ENCODE measurements at regions not wholly inside any gene's neighbourhood (a gene's known extent, or its start where the extent isn't known, plus 50 kb on each side); places are given as distances from the start of the nearest gene placed in this dataset.

DNA sequence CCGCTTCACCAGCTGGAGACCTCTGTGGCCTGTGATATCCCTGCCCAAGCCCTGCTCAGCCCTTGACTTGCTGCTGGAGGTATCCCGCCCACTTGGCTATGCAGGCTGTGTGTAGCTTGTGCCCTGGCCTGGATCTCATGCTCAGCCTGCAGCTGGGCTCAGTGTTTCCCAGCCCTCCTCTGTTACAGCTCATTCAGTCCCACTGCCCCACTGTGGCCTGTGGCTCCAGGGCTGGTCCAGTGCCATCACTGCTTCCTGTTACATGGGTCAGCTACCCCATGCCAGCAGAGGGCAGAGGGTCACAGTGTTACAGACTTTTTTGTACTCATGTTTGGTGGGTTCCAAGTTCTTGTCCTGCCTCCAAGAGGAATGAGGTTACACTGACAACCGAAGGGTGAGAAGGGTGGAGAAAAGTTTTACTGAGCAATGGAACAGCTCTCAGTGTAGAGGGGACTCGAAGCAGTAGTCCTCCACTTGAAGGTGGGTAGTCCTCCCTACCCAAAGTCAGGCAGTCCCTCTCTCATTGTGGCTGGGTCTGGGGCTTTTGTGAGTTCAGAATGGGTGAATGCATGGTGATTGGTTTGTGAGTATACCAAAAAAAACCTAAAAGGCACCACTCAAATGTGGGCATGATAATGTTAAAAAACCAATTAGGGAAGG, 100.4 kb downstream of the ANKRD7 start:
- ATAC-seq (no peak), DNase-seq (no peak)
- Histone ChIP-seq H3K27ac (no peak overlapping the region), H3K4me3 (no peak overlapping the region), H3K27me3 (peaks cover 0 to 5% (median 0%) of the 10 kb centered on the region in 9 donors), H3K9me3 (no peaks in the 10 kb centered on the region), H3K4me1 (no peaks in the 10 kb centered on the region), H3K36me3 (no peaks in the 10 kb centered on the region)
- TF ChIP-seq, protein P1, sequence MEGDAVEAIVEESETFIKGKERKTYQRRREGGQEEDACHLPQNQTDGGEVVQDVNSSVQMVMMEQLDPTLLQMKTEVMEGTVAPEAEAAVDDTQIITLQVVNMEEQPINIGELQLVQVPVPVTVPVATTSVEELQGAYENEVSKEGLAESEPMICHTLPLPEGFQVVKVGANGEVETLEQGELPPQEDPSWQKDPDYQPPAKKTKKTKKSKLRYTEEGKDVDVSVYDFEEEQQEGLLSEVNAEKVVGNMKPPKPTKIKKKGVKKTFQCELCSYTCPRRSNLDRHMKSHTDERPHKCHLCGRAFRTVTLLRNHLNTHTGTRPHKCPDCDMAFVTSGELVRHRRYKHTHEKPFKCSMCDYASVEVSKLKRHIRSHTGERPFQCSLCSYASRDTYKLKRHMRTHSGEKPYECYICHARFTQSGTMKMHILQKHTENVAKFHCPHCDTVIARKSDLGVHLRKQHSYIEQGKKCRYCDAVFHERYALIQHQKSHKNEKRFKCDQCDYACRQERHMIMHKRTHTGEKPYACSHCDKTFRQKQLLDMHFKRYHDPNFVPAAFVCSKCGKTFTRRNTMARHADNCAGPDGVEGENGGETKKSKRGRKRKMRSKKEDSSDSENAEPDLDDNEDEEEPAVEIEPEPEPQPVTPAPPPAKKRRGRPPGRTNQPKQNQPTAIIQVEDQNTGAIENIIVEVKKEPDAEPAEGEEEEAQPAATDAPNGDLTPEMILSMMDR (IDR thresholded peaks at IDR 0.05), result no peak
- TF ChIP-seq POLR2A (IDR thresholded peaks at IDR 0.05), result no peak
- whole genome bisulfite sequencing, 4 donors, result 76 to 93% (median 84%) methylated on average over 4 of the region's 4 CpGs
- intact Hi-C loops (cut with DNase I), result no loop called here

DNA sequence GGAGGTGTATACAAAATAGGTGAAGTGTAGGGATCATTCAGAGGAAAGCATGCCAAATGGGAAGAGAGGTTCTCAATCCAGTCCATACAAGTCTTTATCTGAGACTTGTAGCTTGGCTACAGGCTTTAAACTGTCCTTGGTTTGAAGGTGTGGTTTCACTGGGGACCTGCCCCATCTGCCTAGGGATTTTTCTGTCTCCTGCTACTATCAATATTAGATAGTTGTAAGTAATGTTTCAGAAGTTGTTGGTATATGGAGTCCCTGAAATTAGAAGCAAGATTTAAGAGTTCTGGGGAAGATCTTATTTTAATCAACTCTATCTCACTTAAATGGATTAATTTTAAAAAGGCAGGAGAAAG, 100.9 kb downstream of the ANKRD7 start:
- intact Hi-C loops (cut with DNase I), result no loop called here
- peaks cover 0 to 6% (median 0%) of the 10 kb centered on the region in 9 donors for H3K27me3 ChIP-seq
- H3K36me3 ChIP-seq, result no peaks in the 10 kb centered on the region
- no peaks in the 10 kb centered on the region for H3K4me1 ChIP-seq
- H3K9me3 ChIP-seq, result no peaks in the 10 kb centered on the region
- no peak overlapping the region for H3K4me3 ChIP-seq
- no peak for TF ChIP-seq POLR2A (IDR thresholded peaks at IDR 0.05)
- TF ChIP-seq, protein P1 (IDR thresholded peaks at IDR 0.05), result no peak
- DNase-seq, result no peak
- H3K27ac ChIP-seq, result no peak overlapping the region
- no peak for ATAC-seq

DNA sequence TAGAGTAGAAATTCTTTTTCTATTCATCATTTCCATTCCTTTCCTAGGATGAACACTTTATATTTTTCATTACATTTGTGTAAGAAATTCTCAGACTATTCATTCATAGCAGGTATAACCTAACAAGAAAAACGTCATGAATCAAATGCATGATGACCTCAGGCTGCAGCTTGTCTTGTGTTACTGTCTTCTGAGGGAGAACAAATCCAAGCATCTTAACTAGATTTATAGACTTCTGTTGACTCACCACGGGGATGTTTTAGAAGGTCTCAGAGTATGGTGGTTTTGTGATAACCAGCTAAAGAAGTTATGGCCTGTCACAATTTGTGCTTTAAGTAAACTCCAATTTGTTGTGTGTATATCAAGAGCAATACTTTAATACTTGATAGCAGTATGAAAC, 102.7 kb downstream of the ANKRD7 start:
- Histone ChIP-seq H3K36me3 (no peaks in the 10 kb centered on the region), H3K9me3 (no peaks in the 10 kb centered on the region), H3K4me3 (no peak overlapping the region), H3K4me1 (no peaks in the 10 kb centered on the region), H3K27ac (no peak overlapping the region), H3K27me3 (peaks cover 0 to 6% (median 0%) of the 10 kb centered on the region in 9 donors)
- TF ChIP-seq POLR2A (IDR thresholded peaks at IDR 0.05), result no peak
- TF ChIP-seq, protein P1 (IDR thresholded peaks at IDR 0.05), result no peak
- WGBS, 4 donors, result 56 to 68% (median 57%) methylated on average over 2 of the region's 2 CpGs
- ATAC-seq (no peak), DNase-seq (no peak)
- intact Hi-C loops (cut with DNase I), result no loop called here

DNA sequence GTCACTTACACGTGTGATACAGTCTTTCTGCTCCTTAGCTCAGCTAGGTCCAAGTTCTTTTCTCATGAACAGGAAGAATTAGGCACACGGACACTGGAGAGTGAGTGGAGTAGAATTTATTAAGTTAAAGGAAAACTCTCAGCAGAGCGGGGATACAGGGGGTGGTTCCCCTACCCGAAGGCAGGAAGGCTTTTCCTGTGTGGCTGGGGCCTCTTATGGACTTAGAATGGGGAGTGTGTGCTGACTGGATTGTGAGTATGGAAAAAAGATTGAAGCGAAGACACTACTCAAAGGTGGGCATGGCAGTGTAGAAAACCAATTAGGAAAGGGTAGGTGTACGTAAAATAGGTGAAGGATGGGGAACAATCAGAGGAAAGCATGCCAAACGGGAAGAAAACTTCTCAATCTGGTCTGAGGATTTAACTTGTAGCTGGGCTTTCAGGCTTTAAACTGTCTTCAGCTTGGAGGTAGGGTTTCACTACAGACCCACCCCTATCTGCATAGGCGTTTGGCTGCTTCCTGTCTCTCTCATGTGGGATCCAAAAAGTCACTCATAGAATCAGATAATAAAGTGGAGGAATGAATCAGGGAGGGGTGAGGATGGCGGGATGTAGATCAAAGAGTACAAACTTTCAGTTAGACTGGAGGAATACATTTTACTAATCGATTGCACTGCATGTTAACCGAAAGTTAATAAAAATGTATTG, 104.2 kb downstream of the ANKRD7 start:
- no peak for DNase-seq
- no peak for ATAC-seq
- peaks cover 0 to 6% (median 0%) of the 10 kb centered on the region in 9 donors for H3K27me3 ChIP-seq
- no peaks in the 10 kb centered on the region for H3K4me1 ChIP-seq
- H3K36me3 ChIP-seq, result no peaks in the 10 kb centered on the region
- TF ChIP-seq, protein P1 (IDR thresholded peaks at IDR 0.05), result no peak
- TF ChIP-seq POLR2A (IDR thresholded peaks at IDR 0.05), result no peak
- no peak overlapping the region for H3K4me3 ChIP-seq
- no peak overlapping the region for H3K27ac ChIP-seq
- no peaks in the 10 kb centered on the region for H3K9me3 ChIP-seq
- intact Hi-C loops (cut with DNase I), result no loop called here
- 63 to 70% (median 69%) methylated on average over 11 of the region's 11 CpGs for WGBS, 4 donors

All from heart left ventricle (tissue), 16 donors.